NB4 (cell line): ENCODE measurements at regions not wholly inside any gene's neighbourhood (a gene's known extent, or its start where the extent isn't known, plus 50 kb on each side); places are given as distances from the start of the nearest gene placed in this dataset.

ENCODE experiments used
- CTCF ChIP-seq: IDR thresholded peaks from one replicate; pipeline ENCODE4 v1.5.1; 2012; ENCODE audit warnings: low read depth, low read length
- MAX ChIP-seq: IDR thresholded peaks from 2 replicates; pipeline ENCODE4 v1.6.1; 2011; ENCODE audit warnings: low read depth, low read length
- POLR2A ChIP-seq: IDR thresholded peaks from 2 replicates; pipeline ENCODE4 v1.6.1; 2011; ENCODE audit warnings: mild to moderate bottlenecking; ENCODE audit not compliant: insufficient read length; ENCODE audit errors: extremely low read depth

- TF ChIP-seq POLR2A = no peak
- no peak for TF ChIP-seq CTCF
- TF ChIP-seq MAX = no peak
Observed at GRCh38 chr1:11417162-11417561, 61.8 kb upstream of the DISP3 start.
